ENCODE measurements at regions not wholly inside any gene's neighbourhood (a gene's known extent, or its start where the extent isn't known, plus 50 kb on each side); places are given as distances from the start of the nearest gene placed in this dataset.

GRCh38 chr1:37274938-37275631, 199.3 kb upstream of the ZC3H12A start:
- Histone ChIP-seq H3K27ac (ENCODE audit: low read length in 2 of 2) (no peak overlapping the region), H4K20me1 (ENCODE audit: control insufficient read depth, insufficient read depth, low read length, poor library complexity, severe bottlenecking) (no peaks in the 10 kb centered on the region), H3K4me2 (replicated peaks; ENCODE audit: low read depth, low read length, poor library complexity, severe bottlenecking) (no peak overlapping the region), H3K79me2 (ENCODE audit: control insufficient read depth, insufficient read depth, low read length) (no peaks in the 10 kb centered on the region), H3K9ac (ENCODE audit: low read length) (no peak overlapping the region), H3K27me3 (replicated peaks in 1 of 4; ENCODE audit: control extremely low read depth in 1 of 4, control insufficient read depth in 3 of 4, insufficient read depth in 4 of 4, low read length in 3 of 4) (peaks cover 0 to 16% (median 1%) of the 10 kb centered on the region in 4 experiments), H3K36me3 (replicated peaks in 1 of 2; ENCODE audit: control extremely low read depth in 1 of 2, control insufficient read depth in 1 of 2, extremely low read depth in 1 of 2, insufficient read depth in 2 of 2, low read length in 1 of 2) (no peaks in the 10 kb centered on the region), H2AFZ (ENCODE audit: insufficient read depth, low read depth, low read length, poor library complexity, severe bottlenecking) (no peak overlapping the region), H3K4me1 (ENCODE audit: control insufficient read depth in 2 of 2, insufficient read depth in 2 of 2, low read length in 2 of 2) (no peaks in the 10 kb centered on the region), H3K9me3 (ENCODE audit: control extremely low read depth in 1 of 3, control insufficient read depth in 2 of 3, insufficient read depth in 1 of 3, low read length in 2 of 3) (peaks cover 0 to 3% (median 0%) of the 10 kb centered on the region in 3 donors), H3K4me3 (ENCODE audit: control extremely low read depth in 1 of 5, extremely low read depth in 1 of 5, insufficient read depth in 1 of 5, low read depth in 2 of 5, low read length in 4 of 5) (no peak overlapping the region)
- CTCF ChIA-PET, result no interaction called here
- peaks cover 5% of the 10 kb centered on the region for H3K9me3 Mint-ChIP-seq (ENCODE audit: insufficient read depth)
- POLR2A ChIA-PET, result no interaction called here
- H3K27me3 Mint-ChIP-seq, result peaks cover 27% of the 10 kb centered on the region
- WGBS (ENCODE audit: insufficient coverage), result 91% methylated on average over 1 of the region's 5 CpGs
- TF ChIP-seq EZH2 (IDR thresholded peaks at IDR 0.05; ENCODE audit: borderline replicate concordance, insufficient read depth, low read depth, low read length, poor library complexity, severe bottlenecking), result no peak
- no peak for TF ChIP-seq CTCF (IDR thresholded peaks at IDR 0.05)
- intact Hi-C loops (cut with micrococcal nuclease), result no loop called here
- no peaks in the 10 kb centered on the region for H3K4me1 Mint-ChIP-seq
- H3K4me3 Mint-ChIP-seq, result no peak overlapping the region
- H3K27ac Mint-ChIP-seq, result no peak overlapping the region
- ATAC-seq (ENCODE audit: low read depth) (no peak), DNase-seq (no peak)

- H3K4me1 ChIP-seq (ENCODE audit: control insufficient read depth in 2 of 2, insufficient read depth in 2 of 2, low read length in 2 of 2), result no peaks in the 10 kb centered on the region
- no peaks in the 10 kb centered on the region for H3K36me3 ChIP-seq (replicated peaks in 1 of 2; ENCODE audit: control extremely low read depth in 1 of 2, control insufficient read depth in 1 of 2, extremely low read depth in 1 of 2, insufficient read depth in 2 of 2, low read length in 1 of 2)
- 87% methylated on average over 2 of the region's 2 CpGs for WGBS (ENCODE audit: insufficient coverage)
- H2AFZ ChIP-seq (ENCODE audit: insufficient read depth, low read depth, low read length, poor library complexity, severe bottlenecking), result no peak overlapping the region
- TF ChIP-seq CTCF (IDR thresholded peaks at IDR 0.05) (no peak), EZH2 (IDR thresholded peaks at IDR 0.05; ENCODE audit: borderline replicate concordance, insufficient read depth, low read depth, low read length, poor library complexity, severe bottlenecking) (no peak)
- ATAC-seq (ENCODE audit: low read depth) (no peak), DNase-seq (no peak)
- ChIA-PET POLR2A (no interaction called here), CTCF (no interaction called here)
- H4K20me1 ChIP-seq (ENCODE audit: control insufficient read depth, insufficient read depth, low read length, poor library complexity, severe bottlenecking), result no peaks in the 10 kb centered on the region
- H3K4me3 ChIP-seq (ENCODE audit: control extremely low read depth in 1 of 5, extremely low read depth in 1 of 5, insufficient read depth in 1 of 5, low read depth in 2 of 5, low read length in 4 of 5), result no peak overlapping the region
- H3K9me3 ChIP-seq (ENCODE audit: control extremely low read depth in 1 of 3, control insufficient read depth in 2 of 3, insufficient read depth in 1 of 3, low read length in 2 of 3), result peaks cover 0 to 9% (median 7%) of the 10 kb centered on the region in 3 donors
- no peak overlapping the region for H3K9ac ChIP-seq (ENCODE audit: low read length)
- no peak overlapping the region for H3K27ac ChIP-seq (ENCODE audit: low read length in 2 of 2)
- Mint-ChIP-seq H3K9me3 (ENCODE audit: insufficient read depth) (peaks cover 6% of the 10 kb centered on the region), H3K4me1 (no peaks in the 10 kb centered on the region), H3K27ac (no peak overlapping the region), H3K4me3 (no peak overlapping the region), H3K27me3 (peaks cover 24% of the 10 kb centered on the region)
- H3K4me2 ChIP-seq (replicated peaks; ENCODE audit: low read depth, low read length, poor library complexity, severe bottlenecking), result no peak overlapping the region
- no peaks in the 10 kb centered on the region for H3K79me2 ChIP-seq (ENCODE audit: control insufficient read depth, insufficient read depth, low read length)
- peaks cover 0 to 21% (median 2%) of the 10 kb centered on the region in 4 experiments for H3K27me3 ChIP-seq (replicated peaks in 1 of 4; ENCODE audit: control extremely low read depth in 1 of 4, control insufficient read depth in 3 of 4, insufficient read depth in 4 of 4, low read length in 3 of 4)
- intact Hi-C loops (cut with micrococcal nuclease), result no loop called here
These were observed 197.0 kb upstream of the ZC3H12A start for GRCh38 chr1:37277366-37277765.
